GM10266 (cell line): ENCODE measurements at regions not wholly inside any gene's neighbourhood (a gene's known extent, or its start where the extent isn't known, plus 50 kb on each side); places are given as distances from the start of the nearest gene placed in this dataset.
"Not testable (repeated sequence)": the region's sequence is repeated elsewhere in the genome, so short reads cannot be mapped to it uniquely, and the experiment has no call there.

ENCODE experiments used
- DNase-seq: peaks from one replicate; pipeline ENCODE4 v3.0.0; 2012; ENCODE audit errors: extremely low spot score
- CTCF ChIP-seq: IDR thresholded peaks from 2 replicates; pipeline ENCODE4 v1.5.1; 2012; ENCODE audit warnings: mild to moderate bottlenecking, low read depth; ENCODE audit not compliant: control insufficient read depth, insufficient read depth; ENCODE audit errors: missing control alignments

DNA sequence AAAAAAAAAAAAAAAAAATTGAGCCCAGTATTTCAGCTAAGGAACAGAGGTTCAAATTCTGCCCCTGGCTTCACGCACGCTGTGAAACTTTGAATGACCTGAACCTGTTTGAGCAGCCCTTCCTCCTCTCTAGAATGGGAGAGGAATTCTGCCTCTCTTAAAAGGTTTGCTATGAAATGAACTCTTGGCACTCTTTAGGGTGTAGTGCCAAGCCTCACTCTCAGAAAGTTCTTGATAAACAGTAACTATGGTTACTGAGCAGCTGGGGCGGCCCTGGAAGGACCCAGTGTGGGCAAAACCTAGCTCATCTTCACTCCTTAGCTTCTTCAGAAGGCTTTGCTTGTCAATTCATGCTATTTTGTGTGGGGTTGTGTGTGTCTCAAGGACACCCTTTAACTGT, 73.7 kb downstream of the GEMIN8 start:
- no peak for DNase-seq
- TF ChIP-seq CTCF: no peak

GRCh38 chrX:13955095-13955647, 74.5 kb downstream of the GEMIN8 start:
- no peak for DNase-seq
- TF ChIP-seq CTCF: no peak

GRCh38 chrX:13952581-13952980, 77.1 kb downstream of the GEMIN8 start:
- DNase-seq: no peak
- TF ChIP-seq CTCF: no peak

DNA sequence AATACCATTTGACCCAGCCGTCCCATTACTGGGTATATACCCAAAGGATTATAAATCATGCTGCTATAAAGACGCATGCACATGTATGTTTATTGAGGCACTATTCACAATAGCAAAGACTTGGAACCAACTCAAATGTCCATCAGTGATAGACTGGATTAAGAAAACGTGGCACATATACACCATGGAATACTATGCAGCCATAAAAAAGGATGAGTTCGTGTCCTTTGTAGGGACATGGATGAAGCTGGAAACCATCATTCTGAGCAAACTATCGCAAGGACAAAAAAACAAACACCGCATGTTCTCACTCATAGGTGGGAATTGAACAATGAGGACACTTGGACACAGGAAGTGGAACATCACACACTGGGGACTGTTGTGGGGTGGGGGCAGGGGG, 83.5 kb downstream of the GEMIN8 start:
- not testable (repeated sequence) for DNase-seq

DNA sequence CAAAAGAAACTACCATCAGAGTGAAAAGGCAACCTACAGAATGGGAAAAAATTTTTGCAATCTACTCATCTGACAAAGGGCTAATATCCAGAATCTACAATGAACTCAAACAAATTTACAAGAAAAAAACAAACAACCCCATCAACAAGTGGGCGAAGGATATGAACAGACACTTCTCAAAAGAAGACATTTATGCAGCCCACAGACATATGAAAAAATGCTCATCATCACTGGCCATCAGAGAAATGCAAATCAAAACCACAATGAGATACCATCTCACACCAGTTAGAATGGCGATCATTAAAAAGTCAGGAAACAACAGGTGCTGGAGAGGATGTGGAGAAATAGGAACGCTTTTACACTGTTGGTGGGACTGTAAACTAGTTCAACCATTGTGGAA, 83.9 kb downstream of the GEMIN8 start:
- DNase-seq: not testable (repeated sequence)

DNA sequence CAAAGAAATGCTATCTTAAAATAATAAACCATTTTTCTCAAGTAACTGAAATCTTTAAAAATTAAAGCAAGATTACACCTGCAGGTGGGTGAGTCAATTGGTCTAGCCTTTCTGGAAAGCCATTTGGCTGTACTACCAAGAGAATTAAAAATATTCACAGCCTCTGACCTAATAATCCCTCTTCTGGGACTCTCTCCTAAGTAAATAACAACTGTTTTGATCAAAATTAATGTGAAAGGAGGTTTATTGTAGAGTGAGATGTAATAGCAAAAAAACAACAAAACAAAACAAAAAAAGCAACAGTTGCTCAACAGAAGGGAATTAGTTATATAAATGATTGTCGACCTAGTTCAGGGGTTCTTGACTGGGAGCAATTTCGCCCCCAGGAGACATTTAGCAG, 89.0 kb downstream of the GEMIN8 start:
- DNase-seq: no peak
- TF ChIP-seq CTCF: no peak

DNA sequence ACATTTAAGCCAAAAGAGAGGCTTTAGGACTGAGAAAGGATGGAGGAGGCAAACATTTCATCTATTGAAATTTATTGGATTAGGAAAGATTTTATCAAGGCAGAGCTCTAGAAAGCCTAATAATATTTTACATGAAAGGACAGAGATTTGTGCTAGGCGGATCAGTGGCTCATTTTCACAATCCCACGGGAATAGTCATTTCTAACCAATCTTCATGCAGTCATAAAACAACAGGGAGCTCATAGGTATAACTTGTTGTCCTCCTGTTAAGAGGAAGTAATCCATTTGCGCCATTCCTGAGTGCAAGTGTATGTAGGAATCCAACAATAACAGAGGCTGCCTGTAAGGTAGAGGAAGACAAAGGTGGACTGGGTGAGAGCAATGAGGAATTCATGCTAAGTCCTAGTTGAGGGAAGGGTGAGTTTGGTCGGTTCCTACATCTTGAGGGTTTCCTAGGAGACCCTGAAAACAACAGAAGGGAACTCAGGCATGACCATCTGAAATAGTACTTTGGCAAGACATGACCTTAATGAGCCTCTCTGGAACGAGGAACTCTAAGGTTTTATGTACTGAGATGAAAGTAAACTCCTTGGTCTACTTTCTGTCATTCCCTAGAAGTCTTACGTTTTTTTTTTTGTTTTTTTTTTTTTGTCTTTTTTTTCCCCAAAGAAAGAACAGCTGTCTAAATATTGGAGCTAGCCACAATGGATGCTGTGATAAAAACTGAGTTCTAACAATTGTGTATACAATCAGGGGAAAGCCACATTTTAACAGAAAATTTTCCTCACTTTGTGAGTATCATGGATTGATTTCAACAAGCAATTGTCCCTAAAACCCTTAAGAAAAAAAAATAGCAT, 89.7 kb downstream of the GEMIN8 start:
- DNase-seq: no peak
- no peak for TF ChIP-seq CTCF

DNA sequence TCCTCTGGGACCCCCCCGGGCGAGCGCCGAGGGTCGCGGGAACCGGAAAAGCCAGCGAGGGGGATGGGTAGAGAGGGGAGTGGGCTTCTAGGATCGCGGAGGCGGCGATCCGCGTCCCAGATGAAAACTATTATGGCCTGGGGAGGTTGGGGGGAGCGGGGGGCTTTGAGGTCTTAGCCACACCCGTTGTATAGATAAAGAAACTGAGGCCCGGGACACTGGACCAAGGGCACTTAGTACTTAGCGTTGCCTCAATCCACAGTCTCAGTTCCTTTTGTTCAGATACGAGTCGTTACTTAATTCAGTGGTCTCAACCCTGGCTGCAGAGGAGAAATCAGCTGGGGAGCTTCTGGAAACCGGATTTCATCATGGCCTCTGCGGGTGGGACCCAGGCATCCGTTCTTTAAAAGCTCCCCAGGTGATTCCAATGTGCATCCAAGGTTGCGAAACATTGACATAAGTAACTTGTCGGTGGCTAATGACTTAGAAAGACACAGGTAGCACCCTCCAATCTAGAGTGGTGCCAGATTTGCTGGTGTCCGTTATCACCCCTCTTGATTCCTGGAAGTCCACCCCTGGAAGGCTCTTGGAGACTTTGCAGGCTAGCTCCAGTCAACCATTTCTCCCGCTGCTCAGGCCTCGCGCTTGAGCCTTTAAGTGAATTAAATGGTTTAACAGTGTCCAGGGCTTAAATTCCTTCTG, 90.7 kb downstream of the GEMIN8 start:
- no peak for TF ChIP-seq CTCF
- DNase-seq: peak; percentile 4
